ENCODE measurements at regions not wholly inside any gene's neighbourhood (a gene's known extent, or its start where the extent isn't known, plus 50 kb on each side); places are given as distances from the start of the nearest gene placed in this dataset.

DNA sequence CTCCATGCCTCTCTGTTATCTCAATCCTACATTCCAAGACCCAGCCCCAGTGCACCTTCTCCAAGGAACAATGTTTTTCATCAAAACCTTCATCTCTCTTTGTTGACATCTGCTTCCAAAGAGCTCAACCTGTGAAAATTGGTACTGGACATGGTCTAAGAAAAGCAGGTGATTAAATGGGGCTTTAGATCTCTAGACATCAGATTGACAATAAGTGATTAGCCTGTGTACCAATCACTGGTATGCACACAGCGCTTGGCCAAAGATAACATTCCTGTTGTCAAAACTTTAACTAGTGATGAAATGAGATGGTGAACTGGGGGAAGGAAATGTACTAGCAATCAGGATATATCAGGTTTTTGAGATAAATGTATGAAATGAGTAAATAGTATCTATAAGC, 183.3 kb downstream of the TDRD15 start:
- no peak for DNase-seq
- Histone ChIP-seq H3K9me3 (ENCODE audit: insufficient read depth, low read length, severe bottlenecking) (no peaks in the 10 kb centered on the region), H3K27ac (ENCODE audit: low read length) (no peak overlapping the region), H3K4me2 (ENCODE audit: insufficient read depth, low read length) (no peak overlapping the region), H3K4me1 (ENCODE audit: insufficient read depth, low read length) (no peaks in the 10 kb centered on the region), H2AFZ (ENCODE audit: low read depth, low read length) (no peak overlapping the region), H3K9ac (ENCODE audit: low read depth, low read length) (no peak overlapping the region), H4K20me1 (ENCODE audit: insufficient read depth, low read length) (no peaks in the 10 kb centered on the region), H3K79me2 (ENCODE audit: insufficient read depth, low read length) (no peaks in the 10 kb centered on the region), H3K36me3 (ENCODE audit: insufficient read depth, low read length) (no peaks in the 10 kb centered on the region), H3K4me3 (ENCODE audit: low read depth in 1 of 2, low read length in 2 of 2) (no peak overlapping the region), H3K27me3 (ENCODE audit: insufficient read depth, low read length, poor library complexity) (no peaks in the 10 kb centered on the region)
- no peak for ATAC-seq (ENCODE audit: insufficient read depth, low read depth)
- TF ChIP-seq EZH2 (IDR thresholded peaks at IDR 0.05; ENCODE audit: borderline replicate concordance, low read depth, low read length, severe bottlenecking) = no peak
- TF ChIP-seq, protein P1, sequence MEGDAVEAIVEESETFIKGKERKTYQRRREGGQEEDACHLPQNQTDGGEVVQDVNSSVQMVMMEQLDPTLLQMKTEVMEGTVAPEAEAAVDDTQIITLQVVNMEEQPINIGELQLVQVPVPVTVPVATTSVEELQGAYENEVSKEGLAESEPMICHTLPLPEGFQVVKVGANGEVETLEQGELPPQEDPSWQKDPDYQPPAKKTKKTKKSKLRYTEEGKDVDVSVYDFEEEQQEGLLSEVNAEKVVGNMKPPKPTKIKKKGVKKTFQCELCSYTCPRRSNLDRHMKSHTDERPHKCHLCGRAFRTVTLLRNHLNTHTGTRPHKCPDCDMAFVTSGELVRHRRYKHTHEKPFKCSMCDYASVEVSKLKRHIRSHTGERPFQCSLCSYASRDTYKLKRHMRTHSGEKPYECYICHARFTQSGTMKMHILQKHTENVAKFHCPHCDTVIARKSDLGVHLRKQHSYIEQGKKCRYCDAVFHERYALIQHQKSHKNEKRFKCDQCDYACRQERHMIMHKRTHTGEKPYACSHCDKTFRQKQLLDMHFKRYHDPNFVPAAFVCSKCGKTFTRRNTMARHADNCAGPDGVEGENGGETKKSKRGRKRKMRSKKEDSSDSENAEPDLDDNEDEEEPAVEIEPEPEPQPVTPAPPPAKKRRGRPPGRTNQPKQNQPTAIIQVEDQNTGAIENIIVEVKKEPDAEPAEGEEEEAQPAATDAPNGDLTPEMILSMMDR (IDR thresholded peaks at IDR 0.05; ENCODE audit: borderline replicate concordance, extremely low read depth, low read length, poor library complexity, severe bottlenecking) = no peak

DNA sequence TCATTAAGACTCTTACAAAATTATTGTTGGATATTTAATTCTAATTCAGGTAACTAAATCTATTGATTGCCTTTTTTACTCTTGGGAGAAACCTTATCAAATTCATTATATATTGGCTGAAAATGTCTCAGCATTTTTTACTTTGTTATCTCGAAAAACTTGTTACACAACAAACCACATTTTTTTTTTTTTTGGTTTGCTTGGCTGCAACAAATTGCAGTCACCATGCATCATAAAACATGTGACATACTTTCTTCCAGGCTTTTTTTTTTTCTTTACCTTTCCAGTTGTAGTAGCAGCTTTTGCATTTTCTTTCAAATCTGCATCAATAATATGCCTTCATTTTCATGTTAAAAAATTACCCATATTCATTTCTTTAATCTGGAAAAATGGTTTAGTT, 186.7 kb downstream of the TDRD15 start:
- TF ChIP-seq EZH2 (IDR thresholded peaks at IDR 0.05; ENCODE audit: borderline replicate concordance, low read depth, low read length, severe bottlenecking) = no peak
- TF ChIP-seq, protein P1 (IDR thresholded peaks at IDR 0.05; ENCODE audit: borderline replicate concordance, extremely low read depth, low read length, poor library complexity, severe bottlenecking) = no peak
- no peak overlapping the region for H3K27ac ChIP-seq (ENCODE audit: low read length)
- H3K4me3 ChIP-seq (ENCODE audit: low read depth in 1 of 2, low read length in 2 of 2) = no peak overlapping the region
- H3K79me2 ChIP-seq (ENCODE audit: insufficient read depth, low read length) = no peaks in the 10 kb centered on the region
- ATAC-seq (ENCODE audit: insufficient read depth, low read depth) = no peak
- no peaks in the 10 kb centered on the region for H3K9me3 ChIP-seq (ENCODE audit: insufficient read depth, low read length, severe bottlenecking)
- DNase-seq = no peak
- no peaks in the 10 kb centered on the region for H3K4me1 ChIP-seq (ENCODE audit: insufficient read depth, low read length)
- H4K20me1 ChIP-seq (ENCODE audit: insufficient read depth, low read length) = no peaks in the 10 kb centered on the region
- no peaks in the 10 kb centered on the region for H3K27me3 ChIP-seq (ENCODE audit: insufficient read depth, low read length, poor library complexity)
- H2AFZ ChIP-seq (ENCODE audit: low read depth, low read length) = no peak overlapping the region
- H3K4me2 ChIP-seq (ENCODE audit: insufficient read depth, low read length) = no peak overlapping the region
- no peaks in the 10 kb centered on the region for H3K36me3 ChIP-seq (ENCODE audit: insufficient read depth, low read length)
- no peak overlapping the region for H3K9ac ChIP-seq (ENCODE audit: low read depth, low read length)

DNA sequence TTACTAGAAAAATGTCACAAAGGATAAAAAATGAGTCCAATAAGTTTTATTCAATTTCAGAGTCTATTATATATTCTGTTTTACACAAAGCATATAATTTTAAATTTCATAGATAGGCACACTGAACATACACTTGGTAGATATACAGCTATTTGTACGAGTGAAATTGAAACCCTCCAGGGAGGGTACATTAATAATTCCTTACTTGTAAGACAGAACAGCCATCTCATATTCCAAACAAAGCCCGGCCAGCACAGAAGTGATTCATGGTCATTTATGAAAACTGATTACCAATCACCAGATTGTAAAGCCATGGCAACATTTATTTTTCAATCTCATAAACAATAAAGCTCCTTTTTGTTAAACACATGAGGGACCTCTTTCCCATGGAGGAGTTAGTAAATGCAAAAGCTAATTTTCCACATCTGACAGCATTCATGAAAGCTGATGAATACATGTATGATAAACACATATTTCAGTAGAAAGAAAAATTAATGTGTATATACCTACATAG, 190.6 kb downstream of the TDRD15 start:
- no peak overlapping the region for H3K9ac ChIP-seq (ENCODE audit: low read depth, low read length)
- ATAC-seq (ENCODE audit: insufficient read depth, low read depth) = no peak
- no peaks in the 10 kb centered on the region for H4K20me1 ChIP-seq (ENCODE audit: insufficient read depth, low read length)

More for the DNA sequence above, 190.6 kb downstream of the TDRD15 start:
- H3K27me3 ChIP-seq (ENCODE audit: insufficient read depth, low read length, poor library complexity) = no peaks in the 10 kb centered on the region
- no peak overlapping the region for H3K4me3 ChIP-seq (ENCODE audit: low read depth in 1 of 2, low read length in 2 of 2)
- no peaks in the 10 kb centered on the region for H3K36me3 ChIP-seq (ENCODE audit: insufficient read depth, low read length)
- H3K4me1 ChIP-seq (ENCODE audit: insufficient read depth, low read length) = no peaks in the 10 kb centered on the region
- no peak overlapping the region for H3K4me2 ChIP-seq (ENCODE audit: insufficient read depth, low read length)
- H2AFZ ChIP-seq (ENCODE audit: low read depth, low read length) = no peak overlapping the region
- TF ChIP-seq, protein P1 (IDR thresholded peaks at IDR 0.05; ENCODE audit: borderline replicate concordance, extremely low read depth, low read length, poor library complexity, severe bottlenecking) = no peak
- TF ChIP-seq EZH2 (IDR thresholded peaks at IDR 0.05; ENCODE audit: borderline replicate concordance, low read depth, low read length, severe bottlenecking) = no peak
- no peaks in the 10 kb centered on the region for H3K79me2 ChIP-seq (ENCODE audit: insufficient read depth, low read length)
- no peak for DNase-seq
- H3K9me3 ChIP-seq (ENCODE audit: insufficient read depth, low read length, severe bottlenecking) = no peaks in the 10 kb centered on the region
- no peak overlapping the region for H3K27ac ChIP-seq (ENCODE audit: low read length)

Data from DND-41 (cell line).